Loucy (cell line): ENCODE measurements at regions not wholly inside any gene's neighbourhood (a gene's known extent, or its start where the extent isn't known, plus 50 kb on each side); places are given as distances from the start of the nearest gene placed in this dataset.

Experiments used
- CTCF ChIP-seq: fragments of 200-600 bp; sonication (generic); conservative IDR thresholded peaks from 2 replicates; pipeline ENCODE4 v1.5.1; 2014; ENCODE audit warnings: mild to moderate bottlenecking, antibody characterized with exemption, low read length
- EZH2phosphoT487 ChIP-seq: fragments of 200-600 bp; IDR thresholded peaks from 2 replicates; pipeline ENCODE4 v1.6.1; 2018; ENCODE audit warnings: antibody characterized with exemption, mild to moderate bottlenecking, moderate library complexity, borderline replicate concordance

- TF ChIP-seq CTCF (no peak), EZH2phosphoT487 (no peak)
These were observed 311.5 kb downstream of the CNTN3 start for GRCh38 chr3:74302969-74303368.
